Smooth muscle cell (in vitro differentiated cells): ENCODE measurements at regions not wholly inside any gene's neighbourhood (a gene's known extent, or its start where the extent isn't known, plus 50 kb on each side); places are given as distances from the start of the nearest gene placed in this dataset.

Source experiments
- DNase-seq: peaks from one replicate; lab custom pipeline; 2025; ENCODE audit not compliant: unreplicated experiment; lab: John Stamatoyannopoulos, UW
- H2AFZ ChIP-seq: fragments of 200-600 bp; sonication (generic); 2 replicates; pipeline ENCODE4 v1.6.0; 2016; ENCODE audit warnings: antibody characterized with exemption, low read depth, mild to moderate bottlenecking
- H3F3A ChIP-seq: fragments of 200-600 bp; sonication (generic); 2 replicates; pipeline ENCODE4 v1.6.0; 2017; ENCODE audit warnings: antibody characterized with exemption, low read depth
- H3K27ac ChIP-seq: fragments of 200-600 bp; sonication (generic); 2 replicates; pipeline ENCODE4 v1.5.1; 2016; ENCODE audit warnings: low read depth, mild to moderate bottlenecking
- H3K27me3 ChIP-seq: fragments of 200-600 bp; sonication (generic); 2 replicates; pipeline ENCODE4 v1.6.1; 2016; ENCODE audit warnings: low read depth, mild to moderate bottlenecking
- H3K36me3 ChIP-seq: fragments of 200-600 bp; sonication (generic); 2 replicates; pipeline ENCODE4 v1.5.1; 2016; ENCODE audit warnings: low read depth
- H3K4me1 ChIP-seq: fragments of 200-600 bp; sonication (generic); 2 replicates; pipeline ENCODE4 v1.5.1; 2016; ENCODE audit warnings: low read depth
- H3K4me2 ChIP-seq: fragments of 200-600 bp; sonication (generic); 2 replicates; pipeline ENCODE4 v1.6.0; 2016; ENCODE audit warnings: mild to moderate bottlenecking
- H3K4me3 ChIP-seq: fragments of 200-600 bp; sonication (generic); 2 replicates; pipeline ENCODE4 v1.5.1; 2016; ENCODE audit warnings: mild to moderate bottlenecking
- H3K79me2 ChIP-seq: fragments of 200-600 bp; sonication (generic); 2 replicates; pipeline ENCODE4 v1.6.0; 2016; ENCODE audit warnings: low read depth, mild to moderate bottlenecking
- H3K9ac ChIP-seq: fragments of 200-600 bp; sonication (generic); 2 replicates; pipeline ENCODE4 v1.6.0; 2016; ENCODE audit warnings: low read depth
- H3K9me3 ChIP-seq: fragments of 200-600 bp; sonication (generic); replicated peaks from 2 replicates; pipeline ENCODE4 v1.5.1; 2016; ENCODE audit warnings: low read depth
- H4K20me1 ChIP-seq: fragments of 200-600 bp; sonication (generic); 2 replicates; pipeline ENCODE4 v1.6.0; 2016; ENCODE audit warnings: low read depth
- CTCF ChIP-seq: fragments of 200-600 bp; sonication (generic); IDR thresholded peaks from 2 replicates; pipeline ENCODE4 v1.5.1; 2017; ENCODE audit warnings: borderline replicate concordance, mild to moderate bottlenecking, antibody characterized with exemption; ENCODE audit not compliant: insufficient read depth, poor library complexity, severe bottlenecking
- WGBS: methylation state at CpG from one replicate; pipeline ENCODE4 v1.1.7; 2016; ENCODE audit warnings: low lambda C conversion rate; 5-methylcytosine and 5-hydroxymethylcytosine counted together

GRCh38 chr7:113321201-113321600 lies 202.8 kb upstream of the SMIM30 start:
- TF ChIP-seq CTCF: no peak
- Histone ChIP-seq H3K4me2 (no peak overlapping the region), H2AFZ (no peak overlapping the region), H3K36me3 (no peaks in the 10 kb centered on the region), H3K9me3 (no peaks in the 10 kb centered on the region), H4K20me1 (no peaks in the 10 kb centered on the region), H3K4me3 (no peak overlapping the region), H3F3A (no peaks in the 10 kb centered on the region), H3K79me2 (no peaks in the 10 kb centered on the region), H3K27ac (no peak overlapping the region), H3K9ac (no peak overlapping the region), H3K27me3 (no peaks in the 10 kb centered on the region), H3K4me1 (no peaks in the 10 kb centered on the region)
- no peak for DNase-seq
- 64% methylated on average over 2 of the region's 2 CpGs for WGBS

- Histone ChIP-seq H3K4me2 (no peak overlapping the region), H3F3A (no peaks in the 10 kb centered on the region), H4K20me1 (no peaks in the 10 kb centered on the region), H3K79me2 (no peaks in the 10 kb centered on the region), H3K4me3 (no peak overlapping the region), H2AFZ (no peak overlapping the region), H3K27ac (no peak overlapping the region), H3K9ac (no peak overlapping the region), H3K4me1 (no peaks in the 10 kb centered on the region), H3K27me3 (no peaks in the 10 kb centered on the region), H3K36me3 (no peaks in the 10 kb centered on the region), H3K9me3 (no peaks in the 10 kb centered on the region)
- DNase-seq: no peak
- TF ChIP-seq CTCF: no peak
- WGBS: 90% methylated on average over 4 of the region's 4 CpGs
These were observed 202.1 kb upstream of the SMIM30 start for GRCh38 chr7:113320419-113320818.

GRCh38 chr7:113314594-113314993 lies 196.2 kb upstream of the SMIM30 start:
- DNase-seq: no peak
- no peak for TF ChIP-seq CTCF
- Histone ChIP-seq H3K9me3 (no peaks in the 10 kb centered on the region), H3K36me3 (no peaks in the 10 kb centered on the region), H3K27me3 (no peaks in the 10 kb centered on the region), H3F3A (no peaks in the 10 kb centered on the region), H4K20me1 (no peaks in the 10 kb centered on the region), H3K9ac (no peak overlapping the region), H3K4me2 (no peak overlapping the region), H3K4me1 (no peaks in the 10 kb centered on the region), H2AFZ (no peak overlapping the region), H3K79me2 (no peaks in the 10 kb centered on the region), H3K27ac (no peak overlapping the region), H3K4me3 (no peak overlapping the region)
- WGBS: 44% methylated on average over 2 of the region's 2 CpGs

GRCh38 chr7:113308399-113308798 lies 190.0 kb upstream of the SMIM30 start:
- Histone ChIP-seq H3K9me3 (no peaks in the 10 kb centered on the region), H3K9ac (no peak overlapping the region), H3K4me2 (no peak overlapping the region), H3K79me2 (no peaks in the 10 kb centered on the region), H3K4me1 (no peaks in the 10 kb centered on the region), H3K27ac (no peak overlapping the region), H2AFZ (no peak overlapping the region), H4K20me1 (no peaks in the 10 kb centered on the region), H3F3A (no peaks in the 10 kb centered on the region), H3K4me3 (no peak overlapping the region), H3K27me3 (no peaks in the 10 kb centered on the region), H3K36me3 (no peaks in the 10 kb centered on the region)
- WGBS: 71% methylated on average over 2 of the region's 2 CpGs
- no peak for TF ChIP-seq CTCF
- DNase-seq: no peak
